H1 (cell line): ENCODE measurements at regions not wholly inside any gene's neighbourhood (a gene's known extent, or its start where the extent isn't known, plus 50 kb on each side); places are given as distances from the start of the nearest gene placed in this dataset.

Source experiments
- CTCF ChIA-PET: fragments of 300-600 bp; sonication (Branson Sonifier 250); formaldehyde crosslinking; loops from one replicate; lab custom pipeline; 2021; ENCODE audit not compliant: partially characterized antibody; lab: Charles Lee
- POLR2A ChIA-PET: fragments of 300-600 bp; sonication (Branson Sonifier 250); formaldehyde crosslinking; loops from one replicate; lab custom pipeline; 2021; ENCODE audit warnings: inconsistent platforms; ENCODE audit not compliant: partially characterized antibody; lab: Charles Lee
- DNase-seq, 2 experiments: peaks; one replicate each; pipeline versions ENCODE4 v3.0.0 to v3.0.0-alpha.2; 2010 to 2022; ENCODE audit warnings: low spot score in 2 of 2, low read depth in 1 of 2, mixed read lengths in 1 of 2
- FAIRE-seq: peaks from 2 replicates; lab custom pipeline; 2011; peaks lifted over from hg19 to GRCh38; lab: Jason Lieb, UNC
- H2AFZ ChIP-seq: 2 replicates; pipeline ENCODE4 v1.8.1; 2012; ENCODE audit warnings: low read length, inconsistent platforms
- H2AK5ac ChIP-seq: 2 replicates; pipeline ENCODE4 v1.6.1; 2013; ENCODE audit warnings: low read depth, low read length
- H2BK120ac ChIP-seq: replicated peaks from 2 replicates; pipeline ENCODE3; 2013; ENCODE audit warnings: low read depth, low read length, inconsistent platforms
- H2BK12ac ChIP-seq: 2 replicates; pipeline ENCODE4 v1.6.1; 2013; ENCODE audit warnings: low read depth, low read length
- H2BK15ac ChIP-seq: 2 replicates; pipeline ENCODE4 v1.6.1; 2013; ENCODE audit warnings: low read length
- H2BK20ac ChIP-seq: 2 replicates; pipeline ENCODE4 v1.6.1; 2013; ENCODE audit warnings: low read length
- H2BK5ac ChIP-seq: 2 replicates; pipeline ENCODE4 v1.6.1; 2013; ENCODE audit warnings: low read depth, low read length
- H3K14ac ChIP-seq: 2 replicates; pipeline ENCODE4 v1.6.1; 2013; ENCODE audit warnings: inconsistent platforms; ENCODE audit not compliant: insufficient read length
- H3K18ac ChIP-seq: 2 replicates; pipeline ENCODE4 v1.6.1; 2013; ENCODE audit warnings: low read length; ENCODE audit errors: extremely low read depth
- H3K23ac ChIP-seq: 2 replicates; pipeline ENCODE4 v1.6.1; 2013; ENCODE audit warnings: inconsistent platforms; ENCODE audit not compliant: insufficient read length
- H3K23me2 ChIP-seq: 2 replicates; pipeline ENCODE4 v1.6.1; 2013; ENCODE audit warnings: low read depth, low read length
- H3K27ac ChIP-seq: 2 replicates; pipeline ENCODE4 v1.6.1; 2011; ENCODE audit warnings: low read depth, low read length, inconsistent platforms
- H3K27me3 ChIP-seq, 4 experiments: replicated peaks in 1 of 4; 1 replicate in 1 of 4; 2 replicates in 3 of 4; pipeline versions ENCODE4 v1.6.1 to v1.8.1; 2011 to 2013; ENCODE audit warnings: low read length in 3 of 4, mild to moderate bottlenecking in 3 of 4, inconsistent platforms in 2 of 4, mixed read lengths in 2 of 4, moderate library complexity in 1 of 4; ENCODE audit not compliant: control insufficient read depth in 3 of 4, insufficient read depth in 3 of 4; ENCODE audit errors: extremely low read depth in 1 of 4
- H3K36me3 ChIP-seq, 4 experiments: 2 replicates each; pipeline versions ENCODE4 v1.6.1 to v1.8.1; 2011 to 2013; ENCODE audit warnings: mild to moderate bottlenecking in 4 of 4, low read length in 3 of 4, moderate library complexity in 2 of 4, control low read depth in 1 of 4, inconsistent platforms in 1 of 4; ENCODE audit not compliant: insufficient read depth in 4 of 4, control insufficient read depth in 2 of 4
- H3K4ac ChIP-seq: replicated peaks from 2 replicates; pipeline ENCODE3; 2013; ENCODE audit warnings: low read length, low read depth, mixed read lengths, inconsistent platforms; ENCODE audit not compliant: insufficient read length
- H3K4me1 ChIP-seq, 4 experiments: replicated peaks in 1 of 4; 1 replicate in 1 of 4; 2 replicates in 3 of 4; pipeline versions ENCODE4 v1.6.1 to v1.8.1; 2011 to 2013; ENCODE audit warnings: low read length in 3 of 4, inconsistent platforms in 2 of 4, mixed read lengths in 1 of 4; ENCODE audit not compliant: insufficient read depth in 4 of 4, control insufficient read depth in 3 of 4
- H3K4me2 ChIP-seq, 2 experiments: 2 replicates each; pipeline versions ENCODE4 v1.6.1 to v1.8.1; 2011 to 2013; ENCODE audit warnings: low read depth in 2 of 2, low read length in 2 of 2, control low read depth in 1 of 2, inconsistent platforms in 1 of 2, mild to moderate bottlenecking in 1 of 2; ENCODE audit not compliant: insufficient read depth in 1 of 2
- H3K4me3 ChIP-seq, 4 experiments: fragments of 200-600, 300-600 bp in 1 of 4; sonication (generic), shearing (Covaris generic), sonication (Bioruptor Twin) in 1 of 4; 2 replicates each; pipeline versions ENCODE4 v1.5.1 to v1.8.1; 2011 to 2016; ENCODE audit warnings: low read length in 4 of 4, low read depth in 3 of 4, control low read depth in 2 of 4, inconsistent platforms in 2 of 4, mild to moderate bottlenecking in 2 of 4, mixed read lengths in 1 of 4, moderate library complexity in 1 of 4; ENCODE audit not compliant: insufficient read depth in 2 of 4; ENCODE audit errors: extremely low read depth in 1 of 4
- H3K56ac ChIP-seq: replicated peaks from 2 replicates; pipeline ENCODE3; 2013; ENCODE audit warnings: low read depth, mild to moderate bottlenecking, mixed read lengths, low read length, inconsistent platforms; ENCODE audit not compliant: insufficient read length
- H3K79me1 ChIP-seq: 2 replicates; pipeline ENCODE4 v1.6.1; 2013; ENCODE audit warnings: low read depth, low read length, control low read depth
- H3K79me2 ChIP-seq, 2 experiments: 2 replicates each; pipeline versions ENCODE4 v1.6.1 to v1.8.1; 2012 to 2013; ENCODE audit warnings: low read length in 2 of 2, mild to moderate bottlenecking in 2 of 2, inconsistent platforms in 1 of 2; ENCODE audit not compliant: insufficient read depth in 2 of 2, control insufficient read depth in 1 of 2
- H3K9ac ChIP-seq, 4 experiments: replicated peaks in 1 of 4; 1 replicate in 1 of 4; 2 replicates in 3 of 4; pipeline versions ENCODE4 v1.6.1 to v1.8.1; 2011 to 2013; ENCODE audit warnings: low read depth in 3 of 4, low read length in 3 of 4, control low read depth in 2 of 4, mild to moderate bottlenecking in 2 of 4, moderate library complexity in 2 of 4, inconsistent platforms in 1 of 4; ENCODE audit errors: extremely low read depth in 1 of 4
- H3K9me3 ChIP-seq, 2 experiments: 2 replicates each; pipeline versions ENCODE4 v1.6.1 to v1.8.1; 2012 to 2013; ENCODE audit warnings: mild to moderate bottlenecking in 2 of 2, moderate library complexity in 2 of 2, control low read depth in 1 of 2, inconsistent platforms in 1 of 2, low read depth in 1 of 2, low read length in 1 of 2, mixed read lengths in 1 of 2; ENCODE audit not compliant: insufficient read depth in 2 of 2
- H4K20me1 ChIP-seq, 2 experiments: replicated peaks in 1 of 2; 2 replicates each; pipeline versions ENCODE3 to v1.8.1; 2011 to 2013; ENCODE audit warnings: inconsistent platforms in 2 of 2, low read length in 2 of 2, mild to moderate bottlenecking in 1 of 2; ENCODE audit not compliant: insufficient read depth in 2 of 2, control insufficient read depth in 1 of 2
- H4K5ac ChIP-seq: 2 replicates; pipeline ENCODE4 v1.6.1; 2013; ENCODE audit warnings: low read length, low read depth, mixed read lengths, inconsistent platforms; ENCODE audit not compliant: insufficient read length
- H4K8ac ChIP-seq: 2 replicates; pipeline ENCODE4 v1.8.0; 2013; ENCODE audit warnings: mild to moderate bottlenecking, moderate library complexity, low read length, inconsistent platforms; ENCODE audit not compliant: insufficient read depth; ENCODE audit errors: extremely low read depth
- H4K91ac ChIP-seq: replicated peaks from 2 replicates; pipeline ENCODE3; 2013; ENCODE audit warnings: low read length, mixed read lengths, inconsistent platforms; ENCODE audit not compliant: insufficient read length
- ASH2L ChIP-seq: fragments of 200-600, 300-600 bp; sonication (generic); IDR thresholded peaks from one replicate; pipeline ENCODE4 v1.7.1; 2017; ENCODE audit warnings: low read length
- BACH1 ChIP-seq: IDR thresholded peaks from 2 replicates; pipeline ENCODE4 v1.6.1; 2012; ENCODE audit warnings: low read length, improper control_type of control experiment
- CBX5 ChIP-seq: fragments of 300-800, 300-1000 bp; sonication (generic); IDR thresholded peaks from 2 replicates; pipeline ENCODE4 v1.7.1; 2016; ENCODE audit warnings: antibody characterized with exemption, low read length, low read depth
- JUND ChIP-seq: IDR thresholded peaks from 2 replicates; pipeline ENCODE4 v1.6.1; 2011; ENCODE audit warnings: mild to moderate bottlenecking, improper control_type of control experiment, low read length
- KDM1A ChIP-seq: fragments of 200-600, 300-600 bp; sonication (generic); IDR thresholded peaks from 2 replicates; pipeline ENCODE4 v1.7.1; 2016; ENCODE audit warnings: mild to moderate bottlenecking, low read length, borderline replicate concordance
- NRF1 ChIP-seq: IDR thresholded peaks from 2 replicates; pipeline ENCODE4 v1.6.1; 2011; ENCODE audit warnings: mild to moderate bottlenecking, low read depth, low read length, improper control_type of control experiment
- RAD21 ChIP-seq, 2 experiments: IDR thresholded peaks in 1 of 2; conservative IDR thresholded peaks in 1 of 2; 2 replicates each; pipeline ENCODE4 v1.6.1; 2011; ENCODE audit warnings: low read depth in 2 of 2, low read length in 2 of 2, improper control_type of control experiment in 1 of 2, inconsistent platforms in 1 of 2, mild to moderate bottlenecking in 1 of 2, moderate library complexity in 1 of 2
- SRF ChIP-seq: IDR thresholded peaks from 2 replicates; pipeline ENCODE4 v1.6.1; 2011; ENCODE audit warnings: mild to moderate bottlenecking, low read depth, low read length, moderate library complexity
- TAF1 ChIP-seq: IDR thresholded peaks from 2 replicates; pipeline ENCODE4 v1.6.1; 2011; ENCODE audit warnings: mild to moderate bottlenecking, low read depth, low read length
- ZNF274 ChIP-seq: IDR thresholded peaks from 2 replicates; pipeline ENCODE4 v1.7.0; 2012; ENCODE audit warnings: low read length, borderline replicate concordance; ENCODE audit errors: extremely low read depth
- WGBS, 2 experiments: shearing (Covaris generic) in 1 of 2; methylation state at CpG; one replicate each; pipeline versions ENCODE4 v1.1.6 to v1.1.7; 2013 to 2015; ENCODE audit warnings: low lambda C conversion rate in 2 of 2, mixed read lengths in 2 of 2, inconsistent platforms in 1 of 2, low coverage in 1 of 2, missing lambda C conversion rate in 1 of 2; ENCODE audit not compliant: insufficient replicate concordance in 2 of 2, insufficient coverage in 1 of 2, insufficient read length in 1 of 2; ENCODE audit errors: extremely low coverage in 1 of 2, missing lambda C conversion rate in 1 of 2; 5-methylcytosine and 5-hydroxymethylcytosine counted together
- TF ChIP-seq, protein P1 (sequence below), 3 experiments: IDR thresholded peaks; 1 replicate in 2 of 3; 2 replicates in 1 of 3; pipeline versions ENCODE4 v1.5.1 to v1.6.1; 2011; ENCODE audit warnings: low read length in 3 of 3, mild to moderate bottlenecking in 3 of 3, inconsistent platforms in 2 of 3, low read depth in 1 of 3, moderate library complexity in 1 of 3; ENCODE audit not compliant: insufficient read depth in 1 of 3; ENCODE audit errors: control extremely low read depth in 1 of 3

DNA sequence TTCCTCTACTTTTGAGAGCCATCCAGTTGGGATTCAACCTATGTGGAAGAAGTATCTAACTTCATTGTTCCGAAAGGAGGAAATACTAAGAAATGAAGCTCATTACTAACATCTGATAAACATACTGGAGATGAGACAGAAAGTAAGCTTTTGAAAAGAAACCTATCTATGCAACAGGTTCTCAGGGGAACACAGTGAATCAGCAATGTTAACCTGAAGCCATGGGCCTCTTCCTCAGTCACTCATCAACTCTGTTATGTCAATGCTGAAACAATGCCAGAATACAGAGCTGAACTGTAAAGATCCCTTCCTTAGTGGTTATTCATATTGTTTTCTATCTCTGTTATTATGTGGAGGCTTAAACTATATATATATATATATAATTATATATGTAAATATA, 55.5 kb upstream of the ESRRG start:
- no peak overlapping the region for H2BK20ac ChIP-seq
- H3K79me1 ChIP-seq = no peaks in the 10 kb centered on the region
- ChIA-PET CTCF (interaction anchor here (1.3 to 2.1 kb wide), 2 partner anchors 29 to 30 kb away, joined by 5 to 8 read pairs; no protein-coding TSS in a partner anchor), POLR2A (no interaction called here)
- FAIRE-seq (no peak), DNase-seq (no peak)
- H4K5ac ChIP-seq = no peak overlapping the region
- H2BK120ac ChIP-seq = no peak overlapping the region
- H2BK12ac ChIP-seq = no peak overlapping the region
- H4K91ac ChIP-seq = no peak overlapping the region
- no peak overlapping the region for H2AFZ ChIP-seq
- H4K20me1 ChIP-seq = no peaks in the 10 kb centered on the region
- H3K9me3 ChIP-seq = no peaks in the 10 kb centered on the region
- no peaks in the 10 kb centered on the region for H3K36me3 ChIP-seq
- peaks cover 0 to 8% (median 3%) of the 10 kb centered on the region in 4 experiments; a peak in 3 of 7 replicates for H3K4me1 ChIP-seq
- no peak overlapping the region for H2AK5ac ChIP-seq
- H2BK5ac ChIP-seq = no peak overlapping the region
- no peak overlapping the region for H3K4me2 ChIP-seq
- no peaks in the 10 kb centered on the region for H3K23me2 ChIP-seq
- no peak overlapping the region for H3K4me3 ChIP-seq
- H3K23ac ChIP-seq = no peak overlapping the region
- H3K14ac ChIP-seq = no peak overlapping the region
- no peaks in the 10 kb centered on the region for H3K27me3 ChIP-seq
- 0% methylated on average over 1 of the region's 1 CpG; no CpG with 5 or more reads in 1 of the 2 experiments for WGBS, 2 experiments
- H3K4ac ChIP-seq = no peak overlapping the region
- no peak overlapping the region for H3K9ac ChIP-seq
- no peak overlapping the region for H4K8ac ChIP-seq
- H3K27ac ChIP-seq = no peak overlapping the region
- no peak overlapping the region for H2BK15ac ChIP-seq
- H3K18ac ChIP-seq = no peak overlapping the region
- no peaks in the 10 kb centered on the region for H3K79me2 ChIP-seq
- no peak overlapping the region for H3K56ac ChIP-seq
- no peak for TF ChIP-seq CBX5
- no peak for TF ChIP-seq KDM1A
- TF ChIP-seq TAF1 = no peak
- no peak for TF ChIP-seq SRF
- TF ChIP-seq ASH2L = no peak
- no peak for TF ChIP-seq ZNF274
- TF ChIP-seq BACH1 = no peak
- no peak for TF ChIP-seq RAD21 (IDR thresholded peaks at IDR 0.05 in 1 of 2, conservative IDR thresholded peaks at IDR 0.05 in 1 of 2; ENCODE audit: low read depth in 2 of 2, low read length in 2 of 2)
- TF ChIP-seq, protein P1, sequence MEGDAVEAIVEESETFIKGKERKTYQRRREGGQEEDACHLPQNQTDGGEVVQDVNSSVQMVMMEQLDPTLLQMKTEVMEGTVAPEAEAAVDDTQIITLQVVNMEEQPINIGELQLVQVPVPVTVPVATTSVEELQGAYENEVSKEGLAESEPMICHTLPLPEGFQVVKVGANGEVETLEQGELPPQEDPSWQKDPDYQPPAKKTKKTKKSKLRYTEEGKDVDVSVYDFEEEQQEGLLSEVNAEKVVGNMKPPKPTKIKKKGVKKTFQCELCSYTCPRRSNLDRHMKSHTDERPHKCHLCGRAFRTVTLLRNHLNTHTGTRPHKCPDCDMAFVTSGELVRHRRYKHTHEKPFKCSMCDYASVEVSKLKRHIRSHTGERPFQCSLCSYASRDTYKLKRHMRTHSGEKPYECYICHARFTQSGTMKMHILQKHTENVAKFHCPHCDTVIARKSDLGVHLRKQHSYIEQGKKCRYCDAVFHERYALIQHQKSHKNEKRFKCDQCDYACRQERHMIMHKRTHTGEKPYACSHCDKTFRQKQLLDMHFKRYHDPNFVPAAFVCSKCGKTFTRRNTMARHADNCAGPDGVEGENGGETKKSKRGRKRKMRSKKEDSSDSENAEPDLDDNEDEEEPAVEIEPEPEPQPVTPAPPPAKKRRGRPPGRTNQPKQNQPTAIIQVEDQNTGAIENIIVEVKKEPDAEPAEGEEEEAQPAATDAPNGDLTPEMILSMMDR (IDR thresholded peaks at IDR 0.05; ENCODE audit: control extremely low read depth in 1 of 3, insufficient read depth in 1 of 3, low read depth in 1 of 3, low read length in 3 of 3) = no peak
- TF ChIP-seq JUND = no peak
- TF ChIP-seq NRF1 = no peak
